ENCODE measurements at regions not wholly inside any gene's neighbourhood (a gene's known extent, or its start where the extent isn't known, plus 50 kb on each side); places are given as distances from the start of the nearest gene placed in this dataset.

DNA sequence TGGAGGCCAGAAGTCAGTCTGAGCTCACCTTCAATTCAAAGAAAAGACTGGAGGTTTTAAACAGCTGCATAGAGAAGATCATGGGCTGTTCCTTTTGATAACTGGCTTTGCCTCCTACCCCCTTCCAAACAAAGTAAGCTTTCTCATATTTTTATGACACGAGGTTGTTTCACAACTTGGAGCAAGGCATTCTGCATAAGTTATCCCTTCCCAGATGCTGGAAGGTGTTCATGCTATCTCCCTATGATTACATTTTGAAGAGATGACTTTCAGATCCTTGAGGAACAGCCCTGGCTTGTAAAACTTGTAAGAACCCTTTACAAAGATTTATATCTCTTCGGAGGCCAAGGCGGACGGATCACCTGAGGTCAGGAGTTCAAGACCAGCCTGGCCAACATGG is 571.9 kb upstream of the FTMT start:
- Histone ChIP-seq H3K4me1 (ENCODE audit: insufficient read depth, low read length) (no peaks in the 10 kb centered on the region), H3K4me3 (replicated peaks in 1 of 3; ENCODE audit: insufficient read depth in 1 of 3, low read depth in 2 of 3, low read length in 3 of 3) (no peak overlapping the region), H3K36me3 (replicated peaks in 1 of 2; ENCODE audit: control insufficient read depth in 1 of 2, insufficient read depth in 2 of 2, low read length in 2 of 2) (no peaks in the 10 kb centered on the region), H3K79me2 (ENCODE audit: insufficient read depth, low read length) (no peaks in the 10 kb centered on the region), H3K4me2 (ENCODE audit: low read depth, low read length) (no peak overlapping the region), H2AFZ (ENCODE audit: low read length) (no peak overlapping the region), H3K27ac (ENCODE audit: extremely low read length, insufficient read depth, low read length) (no peak overlapping the region), H3K27me3 (ENCODE audit: control insufficient read depth in 1 of 2, insufficient read depth in 2 of 2, low read length in 2 of 2) (no peaks in the 10 kb centered on the region; a peak in 1 of 5 replicates), H3K9me3 (ENCODE audit: low read length) (no peaks in the 10 kb centered on the region), H4K20me1 (ENCODE audit: insufficient read depth, low read length) (no peaks in the 10 kb centered on the region), H3K9ac (ENCODE audit: insufficient read depth, low read depth, low read length) (no peak overlapping the region)
- CTCF ChIA-PET (ENCODE audit: low intra/inter-chr PET ratio, low total read pairs) = no interaction called here
- no peak for FAIRE-seq
- WGBS (ENCODE audit: low lambda C conversion rate) = 24% methylated on average over 4 of the region's 4 CpGs
- TF ChIP-seq, protein P1, sequence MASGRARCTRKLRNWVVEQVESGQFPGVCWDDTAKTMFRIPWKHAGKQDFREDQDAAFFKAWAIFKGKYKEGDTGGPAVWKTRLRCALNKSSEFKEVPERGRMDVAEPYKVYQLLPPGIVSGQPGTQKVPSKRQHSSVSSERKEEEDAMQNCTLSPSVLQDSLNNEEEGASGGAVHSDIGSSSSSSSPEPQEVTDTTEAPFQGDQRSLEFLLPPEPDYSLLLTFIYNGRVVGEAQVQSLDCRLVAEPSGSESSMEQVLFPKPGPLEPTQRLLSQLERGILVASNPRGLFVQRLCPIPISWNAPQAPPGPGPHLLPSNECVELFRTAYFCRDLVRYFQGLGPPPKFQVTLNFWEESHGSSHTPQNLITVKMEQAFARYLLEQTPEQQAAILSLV (CRISPR knock-in tag; IDR thresholded peaks at IDR 0.05; ENCODE audit: borderline replicate concordance) = no peak
- TF ChIP-seq ARNTL (CRISPR knock-in tag; IDR thresholded peaks at IDR 0.05) = no peak
- no peak for TF ChIP-seq KMT2A (CRISPR knock-in tag; IDR thresholded peaks at IDR 0.05)
- TF ChIP-seq, protein P2, sequence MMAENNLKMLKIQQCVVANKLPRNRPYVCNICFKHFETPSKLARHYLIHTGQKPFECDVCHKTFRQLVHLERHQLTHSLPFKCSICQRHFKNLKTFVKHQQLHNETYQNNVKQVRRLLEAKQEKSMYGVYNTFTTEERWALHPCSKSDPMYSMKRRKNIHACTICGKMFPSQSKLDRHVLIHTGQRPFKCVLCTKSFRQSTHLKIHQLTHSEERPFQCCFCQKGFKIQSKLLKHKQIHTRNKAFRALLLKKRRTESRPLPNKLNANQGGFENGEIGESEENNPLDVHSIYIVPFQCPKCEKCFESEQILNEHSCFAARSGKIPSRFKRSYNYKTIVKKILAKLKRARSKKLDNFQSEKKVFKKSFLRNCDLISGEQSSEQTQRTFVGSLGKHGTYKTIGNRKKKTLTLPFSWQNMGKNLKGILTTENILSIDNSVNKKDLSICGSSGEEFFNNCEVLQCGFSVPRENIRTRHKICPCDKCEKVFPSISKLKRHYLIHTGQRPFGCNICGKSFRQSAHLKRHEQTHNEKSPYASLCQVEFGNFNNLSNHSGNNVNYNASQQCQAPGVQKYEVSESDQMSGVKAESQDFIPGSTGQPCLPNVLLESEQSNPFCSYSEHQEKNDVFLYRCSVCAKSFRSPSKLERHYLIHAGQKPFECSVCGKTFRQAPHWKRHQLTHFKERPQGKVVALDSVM (CRISPR knock-in tag; IDR thresholded peaks at IDR 0.05) = no peak
- TF ChIP-seq ZNF589 (CRISPR knock-in tag; conservative IDR thresholded peaks at IDR 0.05) = no peak
- no peak for TF ChIP-seq SETDB1 (CRISPR knock-in tag; IDR thresholded peaks at IDR 0.05; ENCODE audit: borderline replicate concordance)
- TF ChIP-seq ZSCAN31 (CRISPR knock-in tag; IDR thresholded peaks at IDR 0.05; ENCODE audit: low read depth) = no peak
- no peak for TF ChIP-seq GATA4 (IDR thresholded peaks at IDR 0.05; ENCODE audit: borderline replicate concordance, low read depth)
- TF ChIP-seq, protein P3, sequence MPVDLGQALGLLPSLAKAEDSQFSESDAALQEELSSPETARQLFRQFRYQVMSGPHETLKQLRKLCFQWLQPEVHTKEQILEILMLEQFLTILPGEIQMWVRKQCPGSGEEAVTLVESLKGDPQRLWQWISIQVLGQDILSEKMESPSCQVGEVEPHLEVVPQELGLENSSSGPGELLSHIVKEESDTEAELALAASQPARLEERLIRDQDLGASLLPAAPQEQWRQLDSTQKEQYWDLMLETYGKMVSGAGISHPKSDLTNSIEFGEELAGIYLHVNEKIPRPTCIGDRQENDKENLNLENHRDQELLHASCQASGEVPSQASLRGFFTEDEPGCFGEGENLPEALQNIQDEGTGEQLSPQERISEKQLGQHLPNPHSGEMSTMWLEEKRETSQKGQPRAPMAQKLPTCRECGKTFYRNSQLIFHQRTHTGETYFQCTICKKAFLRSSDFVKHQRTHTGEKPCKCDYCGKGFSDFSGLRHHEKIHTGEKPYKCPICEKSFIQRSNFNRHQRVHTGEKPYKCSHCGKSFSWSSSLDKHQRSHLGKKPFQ (CRISPR knock-in tag; IDR thresholded peaks at IDR 0.05; ENCODE audit: insufficient replicate concordance) = no peak
- no peak for TF ChIP-seq ZNF598 (CRISPR knock-in tag; IDR thresholded peaks at IDR 0.05; ENCODE audit: borderline replicate concordance)
- intact Hi-C loops (cut with micrococcal nuclease; ENCODE audit: unreplicated experiment) (no loop called here), in situ Hi-C loops (cut with HindIII; ENCODE audit: extremely low pct_ligation_motif_present, low pct_unique_long_range_greater_than_20kb) (no loop called here)
- BruUV-seq (replicated peaks) = no TSS peak
- POLR2A ChIA-PET = no interaction called here
- DNase-seq (ENCODE audit: low spot score) = no peak
- ATAC-seq = no peak
